ENCODE measurements at regions not wholly inside any gene's neighbourhood (a gene's known extent, or its start where the extent isn't known, plus 50 kb on each side); places are given as distances from the start of the nearest gene placed in this dataset.

GRCh38 chr5:77948476-77948875, 172.3 kb upstream of the TBCA start:
- Histone ChIP-seq H3F3A (ENCODE audit: low read depth) (no peaks in the 10 kb centered on the region), H2AFZ (replicated peaks) (no peak overlapping the region), H3K4me2 (no peak overlapping the region), H3K4me1 (peaks cover 3% of the 10 kb centered on the region), H3K9ac (no peak overlapping the region), H4K20me1 (ENCODE audit: low read depth) (no peaks in the 10 kb centered on the region), H3K79me2 (ENCODE audit: low read depth) (no peaks in the 10 kb centered on the region), H3K36me3 (no peaks in the 10 kb centered on the region), H3K27me3 (peaks cover 58% of the 10 kb centered on the region), H3K27ac (no peak overlapping the region), H3K4me3 (no peak overlapping the region), H3K9me3 (ENCODE audit: low read depth) (no peaks in the 10 kb centered on the region)
- Mint-ChIP-seq H3K9me3 (peaks cover 1% of the 10 kb centered on the region), H3K4me3 (no peak overlapping the region), H3K36me3 (no peaks in the 10 kb centered on the region), H3K27me3 (ENCODE audit: insufficient read depth, low read depth) (peaks cover 29% of the 10 kb centered on the region), H3K27ac (no peak overlapping the region), H3K4me1 (peaks cover 15% of the 10 kb centered on the region)
- DNase-seq (ENCODE audit: low spot score): no peak
- TF ChIP-seq CTCF (IDR thresholded peaks at IDR 0.05) (no peak), EZH2phosphoT487 (IDR thresholded peaks at IDR 0.05) (no peak), EZH2 (IDR thresholded peaks at IDR 0.05) (no peak)

- Histone ChIP-seq H3K4me1 (peaks cover 3% of the 10 kb centered on the region), H3K36me3 (no peaks in the 10 kb centered on the region), H3K9ac (no peak overlapping the region), H3K4me3 (no peak overlapping the region), H3K4me2 (no peak overlapping the region), H3K27me3 (peaks cover 45% of the 10 kb centered on the region), H3K79me2 (ENCODE audit: low read depth) (no peaks in the 10 kb centered on the region), H3F3A (ENCODE audit: low read depth) (no peaks in the 10 kb centered on the region), H3K9me3 (ENCODE audit: low read depth) (no peaks in the 10 kb centered on the region), H2AFZ (replicated peaks) (no peak overlapping the region), H4K20me1 (ENCODE audit: low read depth) (no peaks in the 10 kb centered on the region), H3K27ac (no peak overlapping the region)
- Mint-ChIP-seq H3K4me3 (no peak overlapping the region), H3K36me3 (no peaks in the 10 kb centered on the region), H3K27ac (no peak overlapping the region), H3K9me3 (no peaks in the 10 kb centered on the region), H3K27me3 (ENCODE audit: insufficient read depth, low read depth) (peaks cover 27% of the 10 kb centered on the region), H3K4me1 (peaks cover 13% of the 10 kb centered on the region)
- no peak for DNase-seq (ENCODE audit: low spot score)
- TF ChIP-seq CTCF (IDR thresholded peaks at IDR 0.05) (no peak), EZH2phosphoT487 (IDR thresholded peaks at IDR 0.05) (no peak), EZH2 (IDR thresholded peaks at IDR 0.05) (no peak)
Measured at GRCh38 chr5:77947041-77947428, 170.9 kb upstream of the TBCA start.

- Histone ChIP-seq H3K9ac (no peak overlapping the region), H3K4me2 (no peak overlapping the region), H3K4me3 (no peak overlapping the region), H3K27me3 (peaks cover 40% of the 10 kb centered on the region), H3K27ac (no peak overlapping the region), H2AFZ (replicated peaks) (no peak overlapping the region), H3K4me1 (peaks cover 3% of the 10 kb centered on the region), H3K9me3 (ENCODE audit: low read depth) (no peaks in the 10 kb centered on the region), H3K79me2 (ENCODE audit: low read depth) (no peaks in the 10 kb centered on the region), H3F3A (ENCODE audit: low read depth) (no peaks in the 10 kb centered on the region), H4K20me1 (ENCODE audit: low read depth) (no peaks in the 10 kb centered on the region), H3K36me3 (no peaks in the 10 kb centered on the region)
- Mint-ChIP-seq H3K4me1 (peaks cover 13% of the 10 kb centered on the region), H3K27me3 (ENCODE audit: insufficient read depth, low read depth) (peaks cover 27% of the 10 kb centered on the region), H3K9me3 (no peaks in the 10 kb centered on the region), H3K36me3 (no peaks in the 10 kb centered on the region), H3K27ac (no peak overlapping the region), H3K4me3 (no peak overlapping the region)
- TF ChIP-seq CTCF (IDR thresholded peaks at IDR 0.05) (no peak), EZH2phosphoT487 (IDR thresholded peaks at IDR 0.05) (no peak), EZH2 (IDR thresholded peaks at IDR 0.05) (no peak)
- DNase-seq (ENCODE audit: low spot score): no peak
Measured at GRCh38 chr5:77946381-77947040, 170.4 kb upstream of the TBCA start.
